GM18508 (cell line): ENCODE measurements at regions not wholly inside any gene's neighbourhood (a gene's known extent, or its start where the extent isn't known, plus 50 kb on each side); places are given as distances from the start of the nearest gene placed in this dataset.

Experiments
- ATAC-seq: cut with Tn5 transposase; IDR thresholded peaks from one replicate; pipeline ENCODE4 v1.9.1; 2021; ENCODE audit warnings: moderate number of reproducible peaks; ENCODE audit not compliant: insufficient read depth, unreplicated experiment

DNA sequence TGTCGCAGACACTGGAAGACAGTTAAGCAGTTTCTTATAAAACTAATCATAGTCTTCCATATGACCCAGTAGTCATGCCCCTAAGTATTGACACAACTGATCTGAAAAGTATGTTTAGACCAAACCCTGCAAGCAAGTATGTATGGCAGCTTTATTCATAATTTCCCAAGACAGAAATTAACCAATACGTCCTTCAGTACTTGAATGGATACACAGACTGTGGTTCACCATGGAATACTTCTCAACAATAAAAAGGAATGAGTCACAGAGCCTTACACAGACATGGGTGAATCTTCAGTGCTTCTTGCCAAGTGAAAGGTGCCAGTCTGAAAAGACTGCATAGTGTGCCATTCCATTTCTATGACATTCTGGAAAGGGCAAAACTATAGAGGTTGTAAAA is 50.2 kb upstream of the AKR1E2 start:
- ATAC-seq = no peak

DNA sequence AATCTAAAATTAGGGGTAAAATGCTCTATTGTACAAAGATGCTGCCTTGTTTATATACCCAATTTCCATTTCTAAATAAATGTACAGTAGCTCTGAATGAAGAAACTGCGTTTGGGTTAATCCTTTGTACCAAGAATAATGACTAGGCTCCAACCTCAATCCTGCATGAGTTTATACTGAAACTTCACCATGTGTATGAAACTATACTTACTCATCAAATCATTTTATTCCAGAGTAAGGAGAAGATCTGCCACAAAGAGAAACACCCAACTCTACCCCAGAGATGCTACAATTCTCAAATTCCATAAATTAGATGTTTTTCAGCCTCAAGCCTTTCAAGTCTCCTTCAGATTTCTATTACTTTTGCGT is 53.8 kb upstream of the AKR1E2 start:
- no peak for ATAC-seq

DNA sequence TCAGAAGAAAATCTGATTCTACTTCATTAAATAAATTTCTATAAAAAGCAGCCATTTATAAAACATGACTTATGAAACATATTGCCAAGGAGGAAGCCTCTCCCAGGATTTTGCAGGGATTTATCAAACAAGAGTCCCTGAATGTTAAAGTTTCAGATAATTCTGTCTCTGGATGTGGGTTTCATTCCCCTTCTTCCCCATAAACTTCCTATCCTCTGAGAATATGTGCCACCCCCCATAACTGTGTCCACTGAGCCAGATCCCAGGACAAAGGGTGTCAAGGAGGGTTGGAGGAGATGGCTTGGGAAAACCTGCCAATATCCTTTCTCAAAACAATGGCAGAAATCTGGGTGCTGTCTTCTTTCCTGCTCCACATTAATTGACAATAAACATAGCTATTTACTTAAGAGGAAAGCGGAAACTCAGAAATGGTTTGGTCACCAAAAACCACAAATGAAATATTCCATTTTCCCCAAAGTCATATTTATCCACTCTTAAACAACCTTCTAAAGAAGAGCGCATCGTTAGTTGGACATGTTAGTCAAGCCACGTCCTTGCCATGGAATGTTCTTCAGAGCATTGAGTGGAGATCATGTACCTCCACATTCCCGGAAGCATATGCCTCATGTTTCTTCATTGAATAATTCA is 54.3 kb upstream of the AKR1E2 start:
- ATAC-seq = no peak

DNA sequence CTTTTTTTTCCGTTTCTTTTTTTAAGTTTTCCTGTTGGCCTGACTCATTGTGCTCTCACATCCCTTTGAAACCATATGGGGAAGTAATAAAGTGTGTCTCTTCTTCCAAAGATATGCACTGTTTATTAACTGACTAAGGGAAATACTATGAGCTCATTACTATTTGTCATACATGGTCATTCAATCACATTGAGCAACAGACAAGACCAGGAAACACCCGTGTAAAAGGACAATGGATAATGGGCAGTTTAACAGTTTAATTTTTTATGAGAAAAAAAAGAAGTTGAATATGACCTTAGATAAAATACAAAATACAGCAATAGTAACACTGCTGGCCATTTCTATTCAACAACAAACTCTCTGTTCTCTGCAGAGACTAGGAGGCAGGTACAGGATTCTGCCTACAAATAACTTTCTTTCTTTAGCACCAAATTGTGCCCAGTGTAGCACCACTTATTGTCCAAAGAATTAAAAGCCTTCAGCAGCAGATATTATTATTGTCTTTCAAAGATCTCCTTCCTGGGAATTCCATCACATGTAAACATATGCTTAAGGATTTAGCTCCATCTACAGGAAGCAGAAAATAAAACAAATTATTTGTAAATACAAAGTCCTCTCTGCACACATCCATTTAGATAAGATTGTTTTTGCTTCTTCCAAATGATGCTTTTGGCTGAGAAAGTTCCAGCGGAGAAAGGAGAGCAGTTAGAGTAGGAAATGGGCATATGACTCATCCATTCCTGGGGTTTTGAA is 55.0 kb upstream of the AKR1E2 start:
- ATAC-seq = no peak

DNA sequence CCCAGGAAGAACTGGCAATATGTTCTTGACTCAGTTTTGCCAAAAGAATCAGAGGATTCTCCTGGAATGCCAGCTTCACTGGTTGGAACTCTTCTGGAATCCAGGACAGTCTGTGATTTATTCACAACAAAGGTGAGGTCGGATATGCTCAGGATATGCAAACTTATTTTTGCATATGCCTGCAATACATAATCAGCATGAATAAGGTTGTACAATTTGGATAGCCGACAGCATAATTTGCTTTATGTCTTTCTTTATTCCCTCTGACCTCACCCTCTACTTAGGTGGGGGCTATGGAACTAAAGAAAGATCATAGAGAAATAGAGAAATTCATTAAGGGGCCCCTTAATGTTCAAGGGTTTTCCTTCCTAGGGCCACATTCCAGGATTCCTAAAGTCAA is 57.6 kb upstream of the AKR1E2 start:
- ATAC-seq = no peak

DNA sequence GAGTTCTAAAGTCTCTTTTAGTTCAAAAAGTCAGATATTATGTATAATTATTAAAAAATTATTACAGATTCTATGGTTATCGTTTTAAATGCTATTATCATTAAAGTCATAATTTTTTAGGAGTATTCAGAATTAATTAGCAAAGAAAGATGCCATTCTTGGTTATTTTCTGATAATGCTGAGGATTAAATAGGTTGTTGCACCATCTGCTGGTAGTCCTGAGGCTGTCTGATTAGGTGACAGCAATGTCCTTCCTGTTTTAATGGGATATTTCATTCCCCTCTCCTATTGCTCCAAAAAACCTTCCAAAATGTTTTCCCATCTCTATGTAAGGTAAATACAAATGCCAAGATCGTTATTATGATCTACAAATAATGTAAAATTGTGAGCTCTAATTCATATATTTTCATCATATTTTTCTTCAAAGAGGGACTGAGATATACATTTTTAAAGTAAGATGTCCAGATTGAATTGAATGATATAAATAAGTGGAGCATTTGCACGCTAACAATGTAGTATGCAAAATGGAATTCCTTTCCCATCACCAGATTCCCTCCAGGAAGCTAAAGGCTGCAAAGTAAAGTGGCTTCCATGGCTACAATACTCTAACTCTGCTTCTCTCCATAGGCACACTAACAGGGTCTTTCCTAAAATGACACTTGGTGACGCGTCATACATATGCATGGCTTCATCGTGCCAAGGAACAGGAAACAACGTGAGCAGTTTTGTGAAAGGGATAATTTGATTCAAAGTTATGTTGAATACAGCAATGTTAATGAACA is 58.8 kb upstream of the AKR1E2 start:
- ATAC-seq = no peak

DNA sequence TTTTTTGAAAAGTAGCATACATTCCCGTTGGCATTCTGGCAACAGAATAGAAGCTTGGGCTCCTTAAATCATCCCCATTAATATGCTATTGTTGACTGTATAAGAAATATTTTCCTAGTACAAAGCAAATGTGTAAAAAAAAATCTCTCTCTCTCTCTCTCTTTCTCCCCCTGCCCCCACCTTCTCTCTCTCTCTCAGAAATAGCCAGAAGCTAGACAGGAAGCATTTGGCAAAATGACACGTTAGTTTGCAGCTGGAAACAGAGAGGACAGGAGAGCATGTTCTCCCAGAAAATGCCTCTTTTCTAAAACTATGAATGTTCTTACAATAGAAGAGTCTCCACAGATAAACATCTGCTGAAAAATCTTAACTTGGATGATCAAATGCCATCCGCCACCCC is 59.6 kb upstream of the AKR1E2 start:
- ATAC-seq = no peak

DNA sequence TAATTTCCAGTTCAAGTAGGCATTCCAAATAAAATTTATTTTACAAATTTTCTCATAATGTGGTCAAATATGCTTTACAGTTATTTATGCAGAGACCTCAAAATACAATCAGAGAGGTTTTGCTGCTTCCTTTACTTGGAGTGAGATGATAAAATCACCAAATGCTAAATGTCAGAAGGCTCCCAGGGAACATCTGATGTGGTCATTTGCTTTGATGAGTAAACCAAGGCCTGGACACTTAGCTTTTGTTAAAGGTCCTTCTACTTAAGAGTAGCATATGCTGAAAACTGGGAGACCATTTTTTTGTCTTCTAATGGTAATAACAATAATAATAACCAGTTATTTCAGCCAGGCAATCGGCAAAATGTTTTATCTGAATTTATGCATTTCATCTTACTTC is 60.6 kb upstream of the AKR1E2 start:
- ATAC-seq = no peak

DNA sequence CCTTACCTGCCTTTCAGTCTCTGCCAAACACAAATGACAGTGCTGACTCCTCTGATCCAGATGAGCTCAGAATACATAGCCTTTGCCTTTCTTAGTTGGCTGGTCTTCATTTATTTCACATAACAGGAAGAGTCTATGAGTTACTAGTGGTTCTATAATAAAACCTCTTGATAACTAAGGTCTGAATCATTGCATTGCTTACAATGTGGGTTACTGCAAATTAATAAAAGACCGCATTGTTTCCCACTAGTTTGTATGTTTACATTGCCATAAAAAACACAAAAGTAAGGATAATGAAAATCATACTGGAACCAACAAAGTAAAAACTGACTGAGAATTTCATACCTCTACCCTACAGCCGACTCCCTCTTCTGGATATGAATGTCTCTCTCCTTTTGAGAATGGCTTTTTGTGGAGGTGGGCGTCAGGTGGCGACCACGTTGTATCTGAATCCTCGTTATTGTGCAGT is 62.0 kb upstream of the AKR1E2 start:
- ATAC-seq = no peak

DNA sequence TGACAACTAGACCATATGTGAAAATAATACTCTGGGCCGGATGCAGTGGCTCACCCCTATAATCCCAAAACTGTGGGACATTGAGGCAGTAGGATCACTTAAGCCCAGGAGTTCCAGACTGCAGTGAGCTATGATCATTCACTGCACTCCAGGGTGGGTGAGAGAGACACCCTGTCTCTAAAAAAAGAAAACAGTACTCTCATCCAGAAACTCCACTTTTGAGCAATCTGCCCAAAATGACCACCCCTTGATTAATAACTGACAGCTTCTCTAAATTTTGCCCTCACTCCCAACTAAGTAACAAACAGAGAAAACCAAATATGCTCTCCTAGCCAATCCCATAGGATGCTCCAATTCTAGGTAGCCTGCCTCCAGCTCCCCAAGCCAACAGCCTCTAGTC is 62.5 kb upstream of the AKR1E2 start:
- no peak for ATAC-seq

DNA sequence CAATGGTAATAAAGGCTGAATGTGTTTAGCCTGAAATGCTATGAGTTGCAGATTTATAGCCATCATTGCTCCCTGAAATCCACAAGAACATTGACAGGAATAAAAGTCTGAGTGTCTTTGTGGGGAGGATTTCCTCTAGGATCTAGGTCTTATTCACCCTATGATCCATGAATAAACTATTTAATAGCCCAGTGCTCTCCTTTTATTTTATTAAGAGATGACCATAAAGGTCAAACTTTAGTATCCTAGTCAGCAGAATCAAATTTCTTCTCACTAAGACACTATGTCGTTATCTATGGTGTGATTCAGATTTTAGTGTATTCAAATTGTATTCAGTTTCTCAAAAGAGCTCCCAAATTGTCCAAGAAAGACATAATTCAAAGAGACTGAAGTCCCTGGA is 67.8 kb upstream of the AKR1E2 start:
- ATAC-seq = no peak

DNA sequence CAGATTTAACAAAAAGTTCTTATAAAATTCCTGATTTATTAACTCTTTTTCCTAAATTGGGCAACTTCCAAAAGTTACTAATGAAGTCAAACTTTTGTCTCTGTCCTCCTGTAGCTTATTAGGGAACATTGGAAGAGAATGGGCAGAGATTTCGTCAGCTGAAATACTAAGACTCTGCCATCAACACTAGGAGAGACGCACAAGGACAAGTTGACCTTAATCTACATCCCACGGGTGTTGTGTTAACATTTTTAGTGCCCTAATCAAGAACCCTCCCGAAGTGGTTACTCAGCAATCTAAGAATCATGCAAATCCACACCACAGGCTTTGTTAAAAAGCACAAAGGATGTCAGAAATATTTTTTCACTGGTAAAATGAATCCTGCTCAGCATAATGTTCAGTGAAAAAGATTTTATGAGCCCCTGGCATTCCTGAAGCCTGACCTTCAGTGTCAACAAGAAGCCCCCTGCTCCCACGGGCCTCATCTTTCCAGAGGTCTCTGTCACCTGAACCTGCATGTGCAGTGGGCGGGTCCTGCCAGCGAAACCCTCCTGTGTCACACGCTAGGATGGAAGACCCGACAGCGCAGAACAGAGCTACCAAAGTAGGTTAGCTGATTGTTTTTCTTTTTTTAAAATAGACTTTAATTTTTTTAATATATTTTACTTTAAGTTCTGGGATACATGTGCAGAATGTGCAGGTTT is 70.6 kb upstream of the AKR1E2 start:
- no peak for ATAC-seq

DNA sequence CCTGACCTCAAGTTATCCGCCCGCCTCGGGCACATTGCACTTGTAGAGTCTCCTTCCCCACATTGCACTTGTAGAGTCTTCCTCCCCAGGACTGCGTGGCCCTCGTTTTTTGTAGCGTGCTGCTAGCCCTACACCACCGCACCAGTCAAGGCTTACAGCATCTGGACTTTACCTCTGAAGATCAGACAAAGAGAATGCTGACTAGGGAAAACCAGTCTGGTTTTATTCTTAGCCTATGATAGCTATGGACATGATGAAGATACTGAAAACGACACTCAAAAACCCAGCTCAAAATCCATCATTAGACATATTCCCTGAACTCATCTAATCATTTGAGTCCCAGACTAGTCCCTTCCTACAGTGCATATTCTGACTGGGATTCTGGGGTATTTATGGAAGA is 71.9 kb upstream of the AKR1E2 start:
- no peak for ATAC-seq

DNA sequence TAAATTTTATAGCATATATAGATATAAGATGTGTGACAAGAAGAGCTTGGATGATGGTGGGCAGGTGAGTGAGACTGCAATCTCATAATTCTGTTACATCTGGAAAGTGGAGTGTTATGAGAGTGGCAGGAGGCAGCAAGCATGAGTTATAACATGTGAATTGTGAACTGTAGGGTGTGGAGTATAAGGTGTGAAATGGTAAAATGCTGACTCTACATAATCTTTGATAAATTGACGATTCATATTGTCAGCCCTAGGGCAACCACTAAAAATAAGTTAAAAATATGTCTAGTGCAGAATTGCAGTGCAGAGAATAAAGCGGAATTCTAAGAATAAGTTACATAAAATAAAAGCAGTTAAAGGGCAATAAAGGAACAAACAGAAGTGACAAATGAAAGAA is 74.8 kb upstream of the AKR1E2 start:
- ATAC-seq = no peak

DNA sequence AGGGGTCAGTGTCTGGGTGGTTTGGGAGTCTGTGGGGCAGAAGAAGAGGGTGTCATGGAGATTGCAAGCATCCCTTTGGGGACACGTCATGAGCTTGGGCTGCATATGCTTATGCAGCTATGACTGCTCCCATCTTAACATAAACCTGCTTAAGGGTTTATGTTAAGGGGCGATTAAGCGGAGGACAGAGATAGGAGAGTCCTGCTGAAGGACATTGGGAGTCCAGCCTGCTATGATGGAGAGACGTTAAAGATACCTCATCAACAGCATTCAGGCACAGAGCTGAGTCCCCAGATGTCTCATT is 76.8 kb upstream of the AKR1E2 start:
- no peak for ATAC-seq

DNA sequence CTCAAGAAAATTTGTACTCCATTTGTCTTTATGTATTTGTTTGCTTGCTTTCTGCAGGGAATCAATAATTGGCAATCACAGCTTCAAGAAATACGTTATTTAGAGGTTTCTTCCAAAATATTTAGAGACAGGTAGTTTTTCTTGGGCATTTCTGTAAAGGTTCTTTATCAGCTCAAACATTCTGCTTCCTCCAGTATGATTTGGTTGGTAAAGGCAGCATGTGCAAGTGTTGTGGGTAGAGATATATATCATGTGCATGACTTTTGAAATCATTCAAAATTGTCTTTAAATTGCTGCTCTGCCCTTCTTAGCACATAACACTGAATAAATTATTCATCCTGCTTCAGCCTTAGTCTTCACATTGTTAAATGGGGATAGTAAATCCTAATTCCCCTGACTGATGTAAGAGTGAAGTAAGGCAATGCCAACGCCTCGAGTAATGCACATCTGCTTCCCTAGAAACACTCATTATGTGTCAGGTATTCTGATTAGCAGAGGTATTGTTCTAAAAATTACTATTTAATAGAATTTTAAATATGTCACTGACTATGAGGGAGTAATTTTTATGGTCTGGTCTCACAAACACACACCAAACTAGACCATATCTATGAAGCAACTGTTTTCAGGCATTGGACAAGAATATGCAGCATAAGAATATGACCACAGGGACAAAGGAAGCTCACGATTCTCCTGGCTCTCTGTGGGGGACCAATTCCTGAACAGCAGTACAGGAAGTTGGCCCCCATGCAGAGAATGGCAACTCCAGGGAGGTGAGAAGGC is 77.3 kb upstream of the AKR1E2 start:
- ATAC-seq = no peak

DNA sequence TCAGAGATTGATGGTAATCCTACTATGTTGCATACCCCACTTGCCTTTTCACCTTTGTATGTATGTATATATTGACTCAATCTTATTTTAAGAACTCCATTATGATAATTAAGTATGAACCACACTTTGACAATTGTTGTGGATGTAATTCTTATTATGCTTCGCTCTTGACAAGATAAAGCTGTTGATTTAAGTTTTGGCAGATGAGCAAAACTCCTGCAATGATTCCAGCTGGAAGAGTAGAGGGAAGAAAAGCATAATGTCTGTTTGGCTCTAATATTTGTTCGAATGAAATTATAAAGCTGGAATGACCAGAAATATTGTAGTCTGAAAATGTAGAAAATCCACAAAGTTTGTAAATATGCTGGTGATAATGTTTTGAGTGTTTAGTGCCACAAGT is 83.8 kb upstream of the AKR1E2 start:
- ATAC-seq = no peak

DNA sequence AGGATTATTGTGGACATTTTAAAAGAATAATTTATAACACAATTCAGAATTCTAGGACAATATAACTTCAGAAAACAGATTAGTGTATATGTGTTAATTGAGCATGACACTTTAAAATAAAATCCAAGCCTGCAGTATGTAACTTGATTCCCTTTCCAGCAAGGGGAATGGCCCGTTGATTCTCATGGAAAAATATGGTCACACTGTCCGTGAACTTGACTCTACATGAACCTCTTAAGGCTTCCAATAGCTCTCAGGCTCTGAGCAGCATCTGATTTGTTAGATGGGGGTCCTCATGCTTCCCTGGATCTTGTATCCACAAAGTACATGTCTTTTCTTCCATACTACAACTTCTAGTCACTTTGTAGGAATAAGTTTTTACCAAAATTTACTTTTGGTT is 85.5 kb upstream of the AKR1E2 start:
- no peak for ATAC-seq

DNA sequence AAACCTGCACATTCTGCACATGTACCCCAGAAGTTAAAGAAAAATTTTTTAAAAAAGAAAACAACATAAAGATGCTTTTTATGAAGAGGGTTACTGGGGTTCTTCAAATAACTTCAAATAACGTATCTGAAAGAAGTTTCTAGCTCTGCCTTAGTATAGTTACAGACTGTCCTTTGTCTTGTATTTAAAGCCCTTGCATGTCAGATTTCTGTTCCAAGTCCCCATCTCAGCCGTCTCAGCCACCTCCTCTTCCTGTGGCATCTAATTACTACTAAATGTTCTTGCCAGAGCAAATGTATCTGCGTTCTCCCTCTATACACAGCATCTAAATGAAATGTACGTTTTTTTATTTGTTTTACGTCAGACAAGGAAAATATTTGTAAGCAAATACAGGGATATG is 89.4 kb upstream of the AKR1E2 start:
- ATAC-seq = no peak

DNA sequence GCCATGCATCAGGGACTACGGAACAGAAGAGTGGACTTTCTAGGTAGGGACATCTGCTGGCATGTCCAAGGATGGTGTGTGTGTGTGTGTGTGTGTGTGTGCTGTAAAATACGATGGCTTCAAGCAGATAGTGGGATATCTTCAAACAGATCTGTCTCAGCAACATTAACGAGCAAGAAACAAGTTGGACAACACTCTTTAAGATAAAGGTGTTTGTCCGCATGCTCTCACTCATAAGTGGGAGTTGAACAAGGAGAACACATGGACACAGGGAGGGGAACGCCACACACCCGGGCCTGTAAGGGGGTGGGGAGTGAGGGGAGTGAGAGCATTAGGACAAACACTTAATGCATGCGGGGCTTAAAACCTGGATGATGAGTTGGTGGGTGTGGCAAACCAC is 89.8 kb upstream of the AKR1E2 start:
- no peak for ATAC-seq
